ENCODE measurements at regions not wholly inside any gene's neighbourhood (a gene's known extent, or its start where the extent isn't known, plus 50 kb on each side); places are given as distances from the start of the nearest gene placed in this dataset.

GRCh38 chr2:161005170-161005569 lies 155.1 kb upstream of the TANK start:
- TF ChIP-seq AFF4 (CRISPR knock-in tag; IDR thresholded peaks at IDR 0.05; ENCODE audit: borderline replicate concordance) (no peak), TCF7 (CRISPR knock-in tag; IDR thresholded peaks at IDR 0.05; ENCODE audit: low read depth) (no peak), PRRX2 (CRISPR knock-in tag; IDR thresholded peaks at IDR 0.05) (no peak), USF1 (CRISPR knock-in tag; IDR thresholded peaks at IDR 0.05) (no peak), CTCF (IDR thresholded peaks at IDR 0.05) (no peak), GABPB1 (CRISPR knock-in tag; IDR thresholded peaks at IDR 0.05) (no peak), SMAD3 (CRISPR knock-in tag; IDR thresholded peaks at IDR 0.05; ENCODE audit: borderline replicate concordance) (no peak), USF2 (CRISPR knock-in tag; IDR thresholded peaks at IDR 0.05) (no peak), ZNF121 (CRISPR knock-in tag; IDR thresholded peaks at IDR 0.05) (no peak), ATF6 (CRISPR knock-in tag; IDR thresholded peaks at IDR 0.05) (no peak), ZBTB21 (CRISPR knock-in tag; IDR thresholded peaks at IDR 0.05; ENCODE audit: borderline replicate concordance) (no peak)
